T-helper 2 cell treated with Interferon-gamma antibody and Interleukin-4, amounts not matched to agents 5 μg/mL and 100 μg/mL, for 36 hours (primary cell): ENCODE measurements at regions not wholly inside any gene's neighbourhood (a gene's known extent, or its start where the extent isn't known, plus 50 kb on each side); places are given as distances from the start of the nearest gene placed in this dataset.

Source experiments
- DNase-seq: peaks from one replicate; pipeline ENCODE4 v3.0.0; 2021; ENCODE audit warnings: low spot score
- H3K27ac Mint-ChIP-seq: one replicate; pipeline ENCODE4 v1.8.0; 2021; ENCODE audit warnings: mild to moderate bottlenecking, mixed read lengths
- H3K27me3 Mint-ChIP-seq: one replicate; pipeline ENCODE4 v1.8.0; 2021; ENCODE audit warnings: low read depth, mixed read lengths
- H3K36me3 Mint-ChIP-seq: one replicate; pipeline ENCODE4 v1.8.0; 2021; ENCODE audit warnings: low read depth, mixed read lengths
- H3K4me1 Mint-ChIP-seq: one replicate; pipeline ENCODE4 v1.8.0; 2021; ENCODE audit warnings: low read depth, mixed read lengths
- H3K4me3 Mint-ChIP-seq: one replicate; pipeline ENCODE4 v1.8.0; 2022; ENCODE audit warnings: mild to moderate bottlenecking, moderate library complexity, mixed read lengths
- H3K9me3 Mint-ChIP-seq: one replicate; pipeline ENCODE4 v1.8.0; 2021; ENCODE audit warnings: mixed read lengths

- no peak for DNase-seq
- no peak overlapping the region for H3K27ac Mint-ChIP-seq
- no peak overlapping the region for H3K4me3 Mint-ChIP-seq
- no peaks in the 10 kb centered on the region for H3K9me3 Mint-ChIP-seq
- no peaks in the 10 kb centered on the region for H3K4me1 Mint-ChIP-seq
- no peaks in the 10 kb centered on the region for H3K27me3 Mint-ChIP-seq
- H3K36me3 Mint-ChIP-seq = no peaks in the 10 kb centered on the region
Measured at GRCh38 chr9:119441338-119441737, 72.1 kb upstream of the BRINP1 start.

- Mint-ChIP-seq H3K9me3 (no peaks in the 10 kb centered on the region), H3K4me3 (no peak overlapping the region), H3K4me1 (no peaks in the 10 kb centered on the region), H3K36me3 (no peaks in the 10 kb centered on the region), H3K27ac (no peak overlapping the region), H3K27me3 (no peaks in the 10 kb centered on the region)
- DNase-seq = no peak
Measured at GRCh38 chr9:119436261-119436660, 67.0 kb upstream of the BRINP1 start.

- H3K4me3 Mint-ChIP-seq = no peak overlapping the region
- no peaks in the 10 kb centered on the region for H3K36me3 Mint-ChIP-seq
- no peaks in the 10 kb centered on the region for H3K27me3 Mint-ChIP-seq
- no peak for DNase-seq
- H3K27ac Mint-ChIP-seq = no peak overlapping the region
- no peaks in the 10 kb centered on the region for H3K4me1 Mint-ChIP-seq
- H3K9me3 Mint-ChIP-seq = no peaks in the 10 kb centered on the region
Measured at GRCh38 chr9:119435076-119435475, 65.8 kb upstream of the BRINP1 start.

- Mint-ChIP-seq H3K4me1 (no peaks in the 10 kb centered on the region), H3K36me3 (no peaks in the 10 kb centered on the region), H3K9me3 (peaks cover 3% of the 10 kb centered on the region), H3K27ac (no peak overlapping the region), H3K27me3 (no peaks in the 10 kb centered on the region), H3K4me3 (no peak overlapping the region)
- DNase-seq = no peak
Measured at GRCh38 chr9:119432428-119432827, 63.2 kb upstream of the BRINP1 start.

GRCh38 chr9:119429302-119429701, 60.1 kb upstream of the BRINP1 start:
- no peak overlapping the region for H3K27ac Mint-ChIP-seq
- no peak for DNase-seq
- peaks cover 8% of the 10 kb centered on the region for H3K9me3 Mint-ChIP-seq
- H3K4me1 Mint-ChIP-seq = no peaks in the 10 kb centered on the region
- no peaks in the 10 kb centered on the region for H3K27me3 Mint-ChIP-seq
- no peaks in the 10 kb centered on the region for H3K36me3 Mint-ChIP-seq
- H3K4me3 Mint-ChIP-seq = no peak overlapping the region

GRCh38 chr9:119420231-119420630, 51.0 kb upstream of the BRINP1 start:
- no peaks in the 10 kb centered on the region for H3K4me1 Mint-ChIP-seq
- H3K36me3 Mint-ChIP-seq = no peaks in the 10 kb centered on the region
- H3K9me3 Mint-ChIP-seq = no peaks in the 10 kb centered on the region
- H3K4me3 Mint-ChIP-seq = no peak overlapping the region
- no peak for DNase-seq
- H3K27me3 Mint-ChIP-seq = no peaks in the 10 kb centered on the region
- no peak overlapping the region for H3K27ac Mint-ChIP-seq
